GM23338 (cell line): ENCODE measurements at regions not wholly inside any gene's neighbourhood (a gene's known extent, or its start where the extent isn't known, plus 50 kb on each side); places are given as distances from the start of the nearest gene placed in this dataset.

Source experiments
- ATAC-seq: fragments of 200-7000 bp; cut with Tn5 transposase; 3 replicates; pipeline ENCODE4 v1.9.1; 2020
- DNase-seq: peaks from one replicate; pipeline ENCODE4 v3.0.0-alpha.2; 2015; ENCODE audit warnings: low spot score
- H2AFZ ChIP-seq: fragments of 200-600 bp; sonication (generic); 2 replicates; pipeline ENCODE4 v1.8.0; 2016; ENCODE audit warnings: antibody characterized with exemption, mild to moderate bottlenecking, moderate library complexity
- H3F3A ChIP-seq: fragments of 200-600 bp; sonication (generic); replicated peaks from 2 replicates; pipeline ENCODE4 v1.8.0; 2017; ENCODE audit warnings: antibody characterized with exemption, mixed run types, low read depth
- H3K27ac ChIP-seq: fragments of 200-600 bp; sonication (generic); 2 replicates; pipeline ENCODE4 v1.6.1; 2016; ENCODE audit warnings: low read depth
- H3K27me3 ChIP-seq: fragments of 200-600 bp; sonication (generic); 2 replicates; pipeline ENCODE4 v1.8.0; 2016; ENCODE audit warnings: mild to moderate bottlenecking, mixed run types, moderate library complexity; ENCODE audit not compliant: insufficient read depth
- H3K36me3 ChIP-seq: fragments of 200-600 bp; sonication (generic); 2 replicates; pipeline ENCODE4 v1.8.0; 2016; ENCODE audit warnings: mild to moderate bottlenecking; ENCODE audit not compliant: insufficient read depth
- H3K4me1 ChIP-seq: fragments of 200-600 bp; sonication (generic); 2 replicates; pipeline ENCODE4 v1.8.0; 2016; ENCODE audit warnings: mild to moderate bottlenecking, moderate library complexity; ENCODE audit not compliant: insufficient read depth
- H3K4me2 ChIP-seq: fragments of 200-600 bp; sonication (generic); 2 replicates; pipeline ENCODE4 v1.7.1; 2017; ENCODE audit warnings: mixed run types
- H3K4me3 ChIP-seq: fragments of 200-600 bp; sonication (generic); 2 replicates; pipeline ENCODE4 v1.6.1; 2016; ENCODE audit warnings: mixed run types
- H3K79me2 ChIP-seq: fragments of 200-600 bp; sonication (generic); replicated peaks from 2 replicates; pipeline ENCODE4 v1.8.0; 2017; ENCODE audit warnings: mild to moderate bottlenecking; ENCODE audit not compliant: insufficient read depth
- H3K9me2 ChIP-seq: fragments of 200-600 bp; sonication (generic); 2 replicates; pipeline ENCODE4 v1.8.0; 2017; ENCODE audit not compliant: insufficient read depth
- H4K20me1 ChIP-seq: fragments of 200-600 bp; sonication (generic); replicated peaks from 2 replicates; pipeline ENCODE4 v1.8.0; 2017; ENCODE audit warnings: mild to moderate bottlenecking; ENCODE audit not compliant: insufficient read depth
- H3K27ac Mint-ChIP-seq: 2 replicates; pipeline ENCODE4 v1.8.0; 2020; ENCODE audit warnings: inconsistent platforms, mild to moderate bottlenecking, moderate library complexity, mixed read lengths
- H3K27me3 Mint-ChIP-seq: 3 replicates; pipeline ENCODE4 v1.8.0; 2022; ENCODE audit warnings: low read depth, mild to moderate bottlenecking, moderate library complexity, mixed read lengths, inconsistent platforms; ENCODE audit not compliant: insufficient read depth, poor library complexity
- H3K36me3 Mint-ChIP-seq: 3 replicates; pipeline ENCODE4 v1.8.0; 2021; ENCODE audit warnings: low read depth, mild to moderate bottlenecking, inconsistent platforms, moderate library complexity, mixed read lengths
- H3K4me1 Mint-ChIP-seq: 3 replicates; pipeline ENCODE4 v1.8.0; 2020; ENCODE audit warnings: mild to moderate bottlenecking, inconsistent platforms, mixed read lengths
- H3K4me3 Mint-ChIP-seq: 3 replicates; pipeline ENCODE4 v1.8.0; 2021; ENCODE audit warnings: moderate library complexity, mild to moderate bottlenecking, inconsistent platforms, mixed read lengths
- H3K9me3 Mint-ChIP-seq: 3 replicates; pipeline ENCODE4 v1.8.0; 2020; ENCODE audit warnings: moderate library complexity, mild to moderate bottlenecking, inconsistent platforms, mixed read lengths
- CREB1 ChIP-seq: fragments of 250-450 bp; sonication (Bioruptor Pico); IDR thresholded peaks from 2 replicates; pipeline ENCODE4 v1.5.0; 2020; ENCODE audit warnings: low read depth, mild to moderate bottlenecking, moderate library complexity
- JUNB ChIP-seq: IDR thresholded peaks from one replicate; pipeline ENCODE4 v1.6.1; 2016; ENCODE audit warnings: antibody characterized with exemption; ENCODE audit not compliant: unreplicated experiment
- POLR2AphosphoS5 ChIP-seq: IDR thresholded peaks from 2 replicates; pipeline ENCODE4 v1.6.1; 2016; ENCODE audit warnings: antibody characterized with exemption, low read depth
- REST ChIP-seq: IDR thresholded peaks from one replicate; pipeline ENCODE4 v1.6.1; 2018; ENCODE audit warnings: antibody characterized with exemption; ENCODE audit not compliant: unreplicated experiment
- ZNF331 ChIP-seq: fragments of 250-450 bp; sonication (Bioruptor Pico); IDR thresholded peaks from 2 replicates; pipeline ENCODE4 v1.5.0; 2020; ENCODE audit warnings: low read depth, mild to moderate bottlenecking, moderate library complexity
- TF ChIP-seq, protein P1 (sequence below): fragments of 250-450 bp; sonication (Bioruptor Pico); IDR thresholded peaks from 2 replicates; pipeline ENCODE4 v1.5.0; 2020; ENCODE audit warnings: mild to moderate bottlenecking, moderate library complexity
- TF ChIP-seq, protein P2 (sequence below), 2 experiments: fragments of 200-600 bp in 1 of 2; sonication (generic) in 1 of 2; conservative IDR thresholded peaks; 2 replicates each; pipeline versions ENCODE4 v1.5.1 to v1.6.1; 2016 to 2017; ENCODE audit warnings: antibody characterized with exemption in 2 of 2, low read depth in 2 of 2, mild to moderate bottlenecking in 2 of 2, moderate library complexity in 1 of 2

DNA sequence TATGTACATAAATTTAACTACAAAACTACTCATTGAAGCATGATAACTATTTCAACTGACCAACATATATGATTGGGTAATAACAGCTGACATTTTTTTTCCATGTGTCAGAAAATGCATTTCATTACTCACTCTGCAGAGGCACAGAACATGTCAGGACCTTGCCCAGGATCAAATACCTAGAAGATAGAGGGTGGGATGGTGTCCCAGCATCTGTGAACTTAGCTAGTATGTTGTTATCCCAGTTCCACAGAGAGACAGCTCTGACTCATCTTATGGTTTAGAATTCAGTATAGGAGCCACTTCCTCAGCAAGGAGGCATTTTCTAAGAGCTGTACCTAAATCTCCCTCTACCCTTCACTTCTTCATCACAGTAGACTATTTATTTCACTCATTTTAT lies 1198.6 kb upstream of the ACO1 start:
- TF ChIP-seq POLR2AphosphoS5 (no peak), JUNB (no peak), ZNF331 (no peak), CREB1 (CRISPR knock-in tag) (no peak), REST (no peak)
- TF ChIP-seq, protein P1, sequence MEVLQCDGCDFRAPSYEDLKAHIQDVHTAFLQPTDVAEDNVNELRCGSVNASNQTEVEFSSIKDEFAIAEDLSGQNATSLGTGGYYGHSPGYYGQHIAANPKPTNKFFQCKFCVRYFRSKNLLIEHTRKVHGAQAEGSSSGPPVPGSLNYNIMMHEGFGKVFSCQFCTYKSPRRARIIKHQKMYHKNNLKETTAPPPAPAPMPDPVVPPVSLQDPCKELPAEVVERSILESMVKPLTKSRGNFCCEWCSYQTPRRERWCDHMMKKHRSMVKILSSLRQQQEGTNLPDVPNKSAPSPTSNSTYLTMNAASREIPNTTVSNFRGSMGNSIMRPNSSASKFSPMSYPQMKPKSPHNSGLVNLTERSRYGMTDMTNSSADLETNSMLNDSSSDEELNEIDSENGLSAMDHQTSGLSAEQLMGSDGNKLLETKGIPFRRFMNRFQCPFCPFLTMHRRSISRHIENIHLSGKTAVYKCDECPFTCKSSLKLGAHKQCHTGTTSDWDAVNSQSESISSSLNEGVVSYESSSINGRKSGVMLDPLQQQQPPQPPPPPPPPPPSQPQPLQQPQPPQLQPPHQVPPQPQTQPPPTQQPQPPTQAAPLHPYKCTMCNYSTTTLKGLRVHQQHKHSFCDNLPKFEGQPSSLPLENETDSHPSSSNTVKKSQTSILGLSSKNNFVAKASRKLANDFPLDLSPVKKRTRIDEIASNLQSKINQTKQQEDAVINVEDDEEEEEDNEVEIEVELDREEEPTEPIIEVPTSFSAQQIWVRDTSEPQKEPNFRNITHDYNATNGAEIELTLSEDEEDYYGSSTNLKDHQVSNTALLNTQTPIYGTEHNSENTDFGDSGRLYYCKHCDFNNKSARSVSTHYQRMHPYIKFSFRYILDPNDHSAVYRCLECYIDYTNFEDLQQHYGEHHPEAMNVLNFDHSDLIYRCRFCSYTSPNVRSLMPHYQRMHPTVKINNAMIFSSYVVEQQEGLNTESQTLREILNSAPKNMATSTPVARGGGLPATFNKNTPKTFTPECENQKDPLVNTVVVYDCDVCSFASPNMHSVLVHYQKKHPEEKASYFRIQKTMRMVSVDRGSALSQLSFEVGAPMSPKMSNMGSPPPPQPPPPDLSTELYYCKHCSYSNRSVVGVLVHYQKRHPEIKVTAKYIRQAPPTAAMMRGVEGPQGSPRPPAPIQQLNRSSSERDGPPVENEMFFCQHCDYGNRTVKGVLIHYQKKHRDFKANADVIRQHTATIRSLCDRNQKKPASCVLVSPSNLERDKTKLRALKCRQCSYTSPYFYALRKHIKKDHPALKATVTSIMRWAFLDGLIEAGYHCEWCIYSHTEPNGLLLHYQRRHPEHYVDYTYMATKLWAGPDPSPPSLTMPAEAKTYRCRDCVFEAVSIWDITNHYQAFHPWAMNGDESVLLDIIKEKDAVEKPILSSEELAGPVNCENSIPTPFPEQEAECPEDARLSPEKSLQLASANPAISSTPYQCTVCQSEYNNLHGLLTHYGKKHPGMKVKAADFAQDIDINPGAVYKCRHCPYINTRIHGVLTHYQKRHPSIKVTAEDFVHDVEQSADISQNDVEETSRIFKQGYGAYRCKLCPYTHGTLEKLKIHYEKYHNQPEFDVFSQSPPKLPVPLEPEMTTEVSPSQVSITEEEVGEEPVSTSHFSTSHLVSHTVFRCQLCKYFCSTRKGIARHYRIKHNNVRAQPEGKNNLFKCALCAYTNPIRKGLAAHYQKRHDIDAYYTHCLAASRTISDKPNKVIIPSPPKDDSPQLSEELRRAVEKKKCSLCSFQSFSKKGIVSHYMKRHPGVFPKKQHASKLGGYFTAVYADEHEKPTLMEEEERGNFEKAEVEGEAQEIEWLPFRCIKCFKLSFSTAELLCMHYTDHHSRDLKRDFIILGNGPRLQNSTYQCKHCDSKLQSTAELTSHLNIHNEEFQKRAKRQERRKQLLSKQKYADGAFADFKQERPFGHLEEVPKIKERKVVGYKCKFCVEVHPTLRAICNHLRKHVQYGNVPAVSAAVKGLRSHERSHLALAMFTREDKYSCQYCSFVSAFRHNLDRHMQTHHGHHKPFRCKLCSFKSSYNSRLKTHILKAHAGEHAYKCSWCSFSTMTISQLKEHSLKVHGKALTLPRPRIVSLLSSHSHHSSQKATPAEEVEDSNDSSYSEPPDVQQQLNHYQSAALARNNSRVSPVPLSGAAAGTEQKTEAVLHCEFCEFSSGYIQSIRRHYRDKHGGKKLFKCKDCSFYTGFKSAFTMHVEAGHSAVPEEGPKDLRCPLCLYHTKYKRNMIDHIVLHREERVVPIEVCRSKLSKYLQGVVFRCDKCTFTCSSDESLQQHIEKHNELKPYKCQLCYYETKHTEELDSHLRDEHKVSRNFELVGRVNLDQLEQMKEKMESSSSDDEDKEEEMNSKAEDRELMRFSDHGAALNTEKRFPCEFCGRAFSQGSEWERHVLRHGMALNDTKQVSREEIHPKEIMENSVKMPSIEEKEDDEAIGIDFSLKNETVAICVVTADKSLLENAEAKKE (CRISPR knock-in tag): no peak
- TF ChIP-seq, protein P2, sequence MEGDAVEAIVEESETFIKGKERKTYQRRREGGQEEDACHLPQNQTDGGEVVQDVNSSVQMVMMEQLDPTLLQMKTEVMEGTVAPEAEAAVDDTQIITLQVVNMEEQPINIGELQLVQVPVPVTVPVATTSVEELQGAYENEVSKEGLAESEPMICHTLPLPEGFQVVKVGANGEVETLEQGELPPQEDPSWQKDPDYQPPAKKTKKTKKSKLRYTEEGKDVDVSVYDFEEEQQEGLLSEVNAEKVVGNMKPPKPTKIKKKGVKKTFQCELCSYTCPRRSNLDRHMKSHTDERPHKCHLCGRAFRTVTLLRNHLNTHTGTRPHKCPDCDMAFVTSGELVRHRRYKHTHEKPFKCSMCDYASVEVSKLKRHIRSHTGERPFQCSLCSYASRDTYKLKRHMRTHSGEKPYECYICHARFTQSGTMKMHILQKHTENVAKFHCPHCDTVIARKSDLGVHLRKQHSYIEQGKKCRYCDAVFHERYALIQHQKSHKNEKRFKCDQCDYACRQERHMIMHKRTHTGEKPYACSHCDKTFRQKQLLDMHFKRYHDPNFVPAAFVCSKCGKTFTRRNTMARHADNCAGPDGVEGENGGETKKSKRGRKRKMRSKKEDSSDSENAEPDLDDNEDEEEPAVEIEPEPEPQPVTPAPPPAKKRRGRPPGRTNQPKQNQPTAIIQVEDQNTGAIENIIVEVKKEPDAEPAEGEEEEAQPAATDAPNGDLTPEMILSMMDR (conservative IDR thresholded peaks at IDR 0.05; ENCODE audit: low read depth in 2 of 2): no peak
- Histone ChIP-seq H3K27me3 (no peaks in the 10 kb centered on the region), H3K9me2 (peaks cover 15% of the 10 kb centered on the region), H2AFZ (no peak overlapping the region), H4K20me1 (no peaks in the 10 kb centered on the region), H3K4me3 (no peak overlapping the region), H3K79me2 (no peaks in the 10 kb centered on the region), H3K27ac (no peak overlapping the region), H3K4me1 (no peaks in the 10 kb centered on the region), H3K36me3 (no peaks in the 10 kb centered on the region), H3K4me2 (no peak overlapping the region), H3F3A (no peaks in the 10 kb centered on the region)
- H3K4me3 Mint-ChIP-seq: no peak overlapping the region
- no peak for ATAC-seq
- H3K27ac Mint-ChIP-seq: no peak overlapping the region
- no peaks in the 10 kb centered on the region for H3K9me3 Mint-ChIP-seq
- no peaks in the 10 kb centered on the region for H3K36me3 Mint-ChIP-seq
- H3K27me3 Mint-ChIP-seq: no peaks in the 10 kb centered on the region
- H3K4me1 Mint-ChIP-seq: no peaks in the 10 kb centered on the region
- DNase-seq: no peak
